ENCODE measurements at regions not wholly inside any gene's neighbourhood (a gene's known extent, or its start where the extent isn't known, plus 50 kb on each side); places are given as distances from the start of the nearest gene placed in this dataset.

GRCh38 chr11:122279194-122279593 lies 163.2 kb upstream of the BLID start:
- DNase-seq (ENCODE audit: low spot score) (no peak), FAIRE-seq (no peak)

GRCh38 chr11:122277493-122277892 lies 161.5 kb upstream of the BLID start:
- FAIRE-seq (no peak), DNase-seq (ENCODE audit: low spot score) (no peak)

GRCh38 chr11:122276221-122276620 lies 160.2 kb upstream of the BLID start:
- DNase-seq (ENCODE audit: low spot score) (no peak), FAIRE-seq (no peak)

- FAIRE-seq (no peak), DNase-seq (ENCODE audit: low spot score) (no peak)
These were observed 159.5 kb upstream of the BLID start for GRCh38 chr11:122275508-122275907.

GRCh38 chr11:122273476-122274191 lies 157.6 kb upstream of the BLID start:
- no peak for FAIRE-seq
- no peak for DNase-seq (ENCODE audit: low spot score)

GRCh38 chr11:122271745-122272144 lies 155.7 kb upstream of the BLID start:
- DNase-seq (ENCODE audit: low spot score) (no peak), FAIRE-seq (no peak)

- FAIRE-seq (no peak), DNase-seq (ENCODE audit: low spot score) (no peak)
These were observed 155.1 kb upstream of the BLID start for GRCh38 chr11:122271137-122271536.

- no peak for FAIRE-seq
- no peak for DNase-seq (ENCODE audit: low spot score)
These were observed 154.5 kb upstream of the BLID start for GRCh38 chr11:122270535-122270934.

- DNase-seq (ENCODE audit: low spot score) (no peak), FAIRE-seq (no peak)
These were observed 153.8 kb upstream of the BLID start for GRCh38 chr11:122269824-122270223.

GRCh38 chr11:122268601-122269130 lies 152.7 kb upstream of the BLID start:
- no peak for DNase-seq (ENCODE audit: low spot score)
- no peak for FAIRE-seq

- FAIRE-seq (no peak), DNase-seq (ENCODE audit: low spot score) (no peak)
These were observed 151.6 kb upstream of the BLID start for GRCh38 chr11:122267602-122268001.

- DNase-seq (ENCODE audit: low spot score), result no peak
- FAIRE-seq, result no peak
These were observed 150.0 kb upstream of the BLID start for GRCh38 chr11:122265981-122266380.

GRCh38 chr11:122264121-122264520 lies 148.1 kb upstream of the BLID start:
- FAIRE-seq (no peak), DNase-seq (ENCODE audit: low spot score) (no peak)

- FAIRE-seq (no peak), DNase-seq (ENCODE audit: low spot score) (no peak)
These were observed 145.5 kb upstream of the BLID start for GRCh38 chr11:122261546-122261945.

GRCh38 chr11:122259195-122259821 lies 143.3 kb upstream of the BLID start:
- FAIRE-seq, result no peak
- no peak for DNase-seq (ENCODE audit: low spot score)

GRCh38 chr11:122258446-122259194 lies 142.6 kb upstream of the BLID start:
- no peak for DNase-seq (ENCODE audit: low spot score)
- FAIRE-seq, result no peak

- DNase-seq (ENCODE audit: low spot score) (no peak), FAIRE-seq (no peak)
These were observed 137.7 kb upstream of the BLID start for GRCh38 chr11:122253589-122254231.

GRCh38 chr11:122248939-122249338 lies 132.9 kb upstream of the BLID start:
- DNase-seq (ENCODE audit: low spot score), result no peak
- FAIRE-seq, result no peak

GRCh38 chr11:122248131-122248530 lies 132.1 kb upstream of the BLID start:
- FAIRE-seq (no peak), DNase-seq (ENCODE audit: low spot score) (no peak)

GRCh38 chr11:122246874-122247273 lies 130.9 kb upstream of the BLID start:
- FAIRE-seq (no peak), DNase-seq (ENCODE audit: low spot score) (no peak)

GRCh38 chr11:122242731-122243130 lies 126.7 kb upstream of the BLID start:
- DNase-seq (ENCODE audit: low spot score), result no peak
- FAIRE-seq, result no peak

- FAIRE-seq (no peak), DNase-seq (ENCODE audit: low spot score) (no peak)
These were observed 125.6 kb upstream of the BLID start for GRCh38 chr11:122241566-122241965.

Data from RCC 7860 (cell line).